Fibroblast of mammary gland (primary cell): ENCODE measurements at regions not wholly inside any gene's neighbourhood (a gene's known extent, or its start where the extent isn't known, plus 50 kb on each side); places are given as distances from the start of the nearest gene placed in this dataset.

ENCODE experiments used
- DNase-seq: peaks from one replicate; pipeline ENCODE4 v3.0.0-alpha.2; 2010; ENCODE audit warnings: low read depth
- H3K4me3 ChIP-seq: 2 replicates; pipeline ENCODE4 v1.5.1; 2011; ENCODE audit warnings: low read depth, mild to moderate bottlenecking, low read length, moderate library complexity; ENCODE audit not compliant: control insufficient read depth
- CTCF ChIP-seq: conservative IDR thresholded peaks from 2 replicates; pipeline ENCODE4 v1.5.1; 2011; ENCODE audit warnings: low read depth, low read length, inconsistent platforms; ENCODE audit not compliant: control insufficient read depth, insufficient read depth

DNA sequence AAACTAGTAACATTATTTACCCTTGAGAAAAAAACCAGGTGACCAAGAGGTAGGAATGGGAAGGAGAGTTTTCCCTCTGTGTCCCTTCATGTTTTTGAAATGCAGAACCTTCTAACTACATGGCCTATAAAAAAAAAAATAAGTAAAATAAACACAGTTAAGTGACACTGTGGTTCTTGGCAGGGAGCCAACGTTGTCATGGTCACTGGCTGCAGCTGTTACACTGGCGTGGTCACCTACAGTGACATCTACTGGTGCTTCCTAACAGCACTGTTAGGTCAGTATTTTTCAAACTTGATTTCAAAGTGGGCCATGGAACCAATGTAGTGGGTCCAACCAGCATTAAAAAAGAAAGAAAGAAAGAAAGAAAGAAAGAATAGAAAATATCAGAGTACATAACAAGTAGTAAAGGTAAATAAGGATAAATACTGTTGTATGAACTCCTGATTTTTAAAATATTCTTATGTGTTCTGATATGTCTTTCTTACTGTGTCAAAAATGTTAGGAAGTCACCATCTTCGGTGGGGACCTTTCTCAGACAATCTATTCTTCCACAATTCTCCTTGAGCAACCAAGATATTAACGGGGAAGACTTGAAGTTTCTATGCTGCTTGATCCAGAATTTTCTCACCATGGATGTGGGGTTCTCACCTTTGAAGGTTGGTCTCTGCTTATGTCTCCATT is 59.1 kb upstream of the PJA2 start:
- TF ChIP-seq CTCF, result peak; percentile 85
- DNase-seq, result peak; percentile 95
- no peak overlapping the region for H3K4me3 ChIP-seq

- no peak for DNase-seq
- no peak for TF ChIP-seq CTCF
- no peak overlapping the region for H3K4me3 ChIP-seq
Measured at GRCh38 chr5:109468288-109468676, 58.5 kb upstream of the PJA2 start.

DNA sequence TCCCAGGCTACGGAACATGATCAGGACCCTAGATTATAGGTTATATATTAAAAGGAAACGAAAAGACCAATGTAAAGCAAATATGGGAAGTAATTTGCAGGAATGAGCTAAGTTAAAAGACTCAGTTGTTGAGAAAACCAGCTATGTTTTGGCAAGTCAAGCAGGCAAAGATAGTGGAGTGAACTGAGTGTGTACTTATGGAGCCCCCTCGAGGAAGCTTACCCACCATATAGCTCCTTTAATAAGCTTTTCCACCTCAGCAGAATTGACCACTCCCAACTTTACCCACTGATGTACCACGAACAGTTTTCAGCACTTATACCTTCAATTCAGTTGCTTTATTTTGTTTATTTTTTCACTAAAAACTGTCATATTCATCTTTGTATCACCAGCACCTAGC is 57.3 kb upstream of the PJA2 start:
- no peak for DNase-seq
- TF ChIP-seq CTCF, result no peak

More for the DNA sequence above, 57.3 kb upstream of the PJA2 start:
- no peak overlapping the region for H3K4me3 ChIP-seq
